GM21717 (cell line): ENCODE measurements at regions not wholly inside any gene's neighbourhood (a gene's known extent, or its start where the extent isn't known, plus 50 kb on each side); places are given as distances from the start of the nearest gene placed in this dataset.
"Not testable (repeated sequence)": the region's sequence is repeated elsewhere in the genome, so short reads cannot be mapped to it uniquely, and the experiment has no call there.

ENCODE experiments used
- ATAC-seq: cut with Tn5 transposase; IDR thresholded peaks from one replicate; pipeline ENCODE4 v1.9.1; 2021; ENCODE audit warnings: mild to moderate bottlenecking, moderate library complexity; ENCODE audit not compliant: unreplicated experiment

DNA sequence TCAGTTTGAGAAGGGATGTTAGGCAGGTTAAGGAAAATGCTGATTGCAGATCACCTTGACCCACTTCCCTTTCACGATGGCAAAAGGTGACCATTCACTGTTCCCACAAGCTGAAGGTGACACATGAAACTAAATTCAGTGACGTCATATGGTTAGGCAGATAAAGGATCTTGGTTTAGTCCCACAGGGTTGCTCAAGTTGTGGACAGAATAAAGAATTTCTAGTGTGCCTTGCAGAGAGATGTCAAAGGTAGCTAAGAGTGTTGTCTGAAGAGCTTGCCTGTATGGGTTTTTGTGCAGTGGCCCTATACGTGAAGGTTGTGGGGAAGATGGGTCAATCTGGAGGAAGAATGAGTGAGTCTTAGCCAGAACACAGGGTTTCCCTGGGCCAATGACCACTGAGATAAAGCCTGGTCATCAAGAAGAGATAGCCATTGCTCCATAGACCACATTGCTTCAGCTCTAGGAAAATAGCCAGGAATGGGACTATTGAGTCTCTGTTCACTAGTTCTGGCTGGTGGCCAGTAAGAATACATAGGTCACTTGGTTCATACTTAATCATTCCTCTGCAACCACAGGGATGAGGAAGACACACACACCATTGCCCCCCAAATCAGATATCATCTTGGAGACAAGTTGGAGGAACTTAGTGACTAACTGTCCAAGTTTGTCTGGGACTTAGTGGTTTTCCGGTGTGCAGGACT lies 148.5 kb upstream of the ATXN1 start:
- no peak for ATAC-seq

DNA sequence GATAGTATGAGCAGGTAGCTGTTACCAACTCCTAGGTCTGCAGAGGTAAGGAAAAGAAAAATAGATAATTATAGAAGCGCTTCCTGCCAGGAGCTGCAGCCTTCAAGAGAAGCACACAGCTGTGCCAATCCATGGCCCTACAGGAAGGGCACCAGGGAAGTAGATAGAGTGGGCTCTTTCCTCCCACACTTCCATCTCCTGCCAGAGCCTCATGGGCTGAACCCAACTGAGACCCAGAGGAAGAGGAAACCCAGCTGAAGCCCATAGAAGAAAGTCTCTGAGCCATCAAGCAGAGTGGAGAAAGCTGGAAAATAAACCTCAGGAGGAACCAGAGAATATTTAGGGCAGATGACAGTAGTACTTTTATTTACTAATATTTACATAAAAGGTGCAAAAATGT lies 146.7 kb upstream of the ATXN1 start:
- no peak for ATAC-seq

DNA sequence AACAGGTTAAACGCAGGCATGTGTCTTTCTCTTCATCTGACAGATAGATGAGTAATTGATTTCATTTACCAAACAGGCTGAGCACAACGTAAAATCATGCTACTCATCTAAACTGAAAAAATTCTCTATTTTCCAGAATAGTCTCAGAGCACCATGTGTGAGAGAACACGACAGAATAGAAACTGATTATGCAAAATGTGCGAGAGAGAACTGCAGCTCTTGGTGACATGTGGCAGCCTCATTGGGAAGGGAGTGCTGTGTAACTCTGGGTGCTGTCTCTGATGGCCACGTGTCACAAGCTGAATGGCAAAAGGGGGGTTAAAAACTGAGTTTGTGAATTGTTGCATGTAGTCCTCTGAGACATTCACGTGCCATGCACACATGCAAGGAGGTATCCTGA lies 143.7 kb upstream of the ATXN1 start:
- ATAC-seq, result no peak

DNA sequence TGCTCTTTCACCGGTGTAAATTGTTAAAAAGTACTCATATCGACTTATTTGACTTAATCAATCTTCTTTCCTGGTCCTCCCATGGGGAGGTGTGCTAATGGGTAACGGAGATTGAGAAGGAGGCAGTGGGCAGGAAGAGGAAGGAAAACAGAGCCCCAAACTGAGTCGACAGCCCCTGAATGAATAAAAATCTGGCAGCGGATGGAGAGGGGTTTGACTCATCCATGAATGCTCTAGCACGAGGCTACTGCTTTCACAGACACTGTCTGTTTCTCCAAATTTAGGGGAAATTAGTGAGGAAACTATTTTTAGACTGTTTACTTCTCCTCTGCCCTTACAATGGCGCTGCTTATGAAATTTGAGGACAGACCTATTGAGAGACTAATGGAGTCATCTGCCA lies 142.2 kb upstream of the ATXN1 start:
- ATAC-seq, result no peak

DNA sequence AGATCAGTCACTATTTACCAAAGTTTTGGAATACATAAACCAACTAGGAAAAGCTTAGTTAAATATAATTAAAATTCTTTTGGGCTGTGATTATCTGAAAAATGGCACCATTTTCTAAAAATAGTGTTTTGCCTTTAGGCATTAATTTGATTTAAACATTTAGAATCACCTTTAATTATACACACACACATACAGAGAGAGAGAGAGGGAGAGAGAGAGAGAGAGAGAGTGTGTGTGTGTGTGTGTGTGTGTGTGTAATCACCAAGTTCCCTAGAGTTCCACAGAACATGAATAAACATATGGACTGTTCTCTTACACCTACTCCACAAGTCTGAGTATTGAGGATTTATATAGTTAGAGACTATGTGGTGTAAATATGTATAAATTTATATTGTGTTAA lies 141.2 kb upstream of the ATXN1 start:
- no peak for ATAC-seq

DNA sequence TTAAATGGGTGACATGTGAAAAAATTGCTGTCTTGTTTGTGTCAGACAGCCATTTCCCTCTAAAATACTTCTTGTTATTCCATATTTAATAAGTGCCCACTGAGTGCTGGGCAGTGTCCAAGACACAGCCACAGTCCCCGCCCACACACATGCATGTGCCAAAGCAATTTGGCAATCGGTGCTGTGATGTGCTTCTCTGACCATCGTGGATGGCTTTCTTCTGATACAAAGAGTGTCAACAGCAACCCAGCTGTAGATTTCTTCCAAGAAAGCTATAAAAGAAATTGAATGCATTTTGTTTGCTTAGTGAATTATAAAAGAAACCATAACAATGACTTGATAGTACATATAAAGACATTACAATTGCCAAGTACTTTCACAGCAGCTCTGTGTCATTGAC lies 140.5 kb upstream of the ATXN1 start:
- no peak for ATAC-seq

DNA sequence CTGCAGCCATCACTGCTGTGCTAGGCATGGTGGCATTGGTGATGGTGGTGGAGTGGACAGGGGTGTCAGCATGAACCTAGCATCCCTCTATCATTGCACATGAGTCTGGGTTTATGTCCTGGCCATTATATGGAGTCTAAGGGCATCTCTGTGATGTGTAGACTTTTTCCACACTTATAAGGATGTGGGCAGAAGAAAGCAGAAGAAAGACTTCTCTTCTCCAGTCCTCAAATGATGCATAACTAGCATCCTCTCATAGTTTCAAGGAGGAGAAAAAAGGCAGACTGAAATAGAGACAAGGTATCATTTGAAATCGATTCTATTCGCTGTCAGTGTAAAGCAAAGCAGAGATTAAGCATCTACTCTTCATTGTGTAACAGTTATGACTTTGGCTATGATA lies 140.0 kb upstream of the ATXN1 start:
- no peak for ATAC-seq

DNA sequence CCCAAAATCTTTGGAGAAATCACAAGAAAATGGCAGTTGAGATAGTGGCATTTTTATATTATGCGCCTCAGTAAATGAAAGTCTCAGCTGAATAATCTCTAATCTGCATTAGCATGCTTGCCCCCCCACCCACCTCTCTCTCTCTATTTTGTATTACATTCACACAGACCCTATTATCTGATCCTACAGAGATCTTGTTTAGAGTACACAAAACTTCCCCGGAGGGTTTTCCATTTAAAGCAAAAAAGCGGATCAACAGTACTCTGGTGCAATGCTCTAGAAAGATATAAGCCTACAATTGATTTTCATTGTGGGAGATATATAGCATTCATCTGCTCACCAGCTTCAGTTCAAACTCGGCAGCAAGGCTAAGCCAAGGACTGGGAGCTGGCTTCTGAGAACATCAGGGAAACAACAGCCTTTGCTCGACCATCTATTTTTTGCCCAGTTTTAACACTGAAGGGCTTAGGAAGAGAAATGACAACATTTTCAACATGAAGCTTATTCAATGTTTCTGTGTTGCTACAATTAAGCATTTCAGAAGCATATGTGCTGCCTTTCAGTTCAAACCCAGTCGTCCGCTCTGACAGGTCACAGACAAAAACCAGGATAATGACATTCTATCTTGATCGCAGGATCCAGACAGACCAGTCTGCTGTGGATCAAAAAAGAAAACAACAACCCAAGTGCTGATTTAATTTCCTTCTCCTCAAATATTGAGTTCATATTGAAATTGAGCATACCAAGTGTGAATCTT lies 137.6 kb upstream of the ATXN1 start:
- no peak for ATAC-seq

DNA sequence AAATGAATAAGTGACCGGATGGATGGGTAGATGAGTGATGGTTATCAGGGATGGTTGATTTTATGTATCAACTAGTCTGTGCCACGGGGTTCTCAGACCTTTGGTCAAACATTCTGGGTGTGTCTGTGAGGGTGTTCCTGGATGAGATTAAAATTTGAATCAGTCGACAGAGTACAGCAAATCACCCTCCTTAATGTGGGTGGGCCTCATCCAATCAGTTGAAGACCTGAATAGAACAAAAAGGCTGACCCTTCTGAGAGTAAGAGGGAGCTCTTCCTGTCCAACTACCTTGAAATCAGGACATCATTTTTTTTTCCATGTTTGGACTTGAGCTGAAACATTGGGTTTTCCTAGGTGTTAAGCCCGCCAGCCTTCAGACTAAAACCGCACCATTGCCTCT lies 136.4 kb upstream of the ATXN1 start:
- ATAC-seq, result no peak

DNA sequence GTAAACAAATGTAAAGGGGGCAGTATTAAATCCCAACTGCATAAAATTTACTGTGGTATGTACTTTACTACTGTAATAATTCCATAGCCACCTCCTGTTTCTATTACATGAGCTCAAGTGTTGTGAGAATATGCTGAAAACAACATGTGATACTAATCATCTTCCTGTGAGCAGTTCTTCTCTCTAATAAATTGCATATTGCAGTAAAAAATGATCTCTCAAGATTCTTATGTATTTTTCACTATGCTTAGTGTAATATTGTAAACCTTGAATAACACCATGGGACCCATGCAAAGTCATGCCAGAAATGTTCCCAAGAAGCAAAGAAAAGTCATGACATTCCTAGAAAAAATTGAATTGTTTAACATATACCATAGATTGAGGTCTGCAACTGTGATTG lies 133.0 kb upstream of the ATXN1 start:
- no peak for ATAC-seq

DNA sequence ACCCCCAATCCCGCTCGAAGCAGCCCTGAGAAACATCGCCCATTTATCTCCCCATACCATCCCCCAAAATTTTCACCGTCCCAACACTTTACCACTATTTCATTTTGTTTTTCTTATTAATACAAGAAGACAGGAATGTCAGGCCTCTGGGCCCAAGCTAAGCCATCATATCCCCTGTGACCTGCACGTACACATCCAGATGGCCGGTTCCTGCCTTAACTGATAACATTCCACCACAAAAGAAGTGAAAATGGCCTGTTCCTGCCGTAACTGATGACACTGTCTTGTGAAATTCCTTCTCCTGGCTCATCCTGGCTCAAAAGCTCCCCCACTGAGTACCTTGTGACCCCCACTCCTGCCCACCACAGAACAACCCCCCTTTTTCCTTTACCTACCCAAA lies 129.8 kb upstream of the ATXN1 start:
- not testable (repeated sequence) for ATAC-seq

DNA sequence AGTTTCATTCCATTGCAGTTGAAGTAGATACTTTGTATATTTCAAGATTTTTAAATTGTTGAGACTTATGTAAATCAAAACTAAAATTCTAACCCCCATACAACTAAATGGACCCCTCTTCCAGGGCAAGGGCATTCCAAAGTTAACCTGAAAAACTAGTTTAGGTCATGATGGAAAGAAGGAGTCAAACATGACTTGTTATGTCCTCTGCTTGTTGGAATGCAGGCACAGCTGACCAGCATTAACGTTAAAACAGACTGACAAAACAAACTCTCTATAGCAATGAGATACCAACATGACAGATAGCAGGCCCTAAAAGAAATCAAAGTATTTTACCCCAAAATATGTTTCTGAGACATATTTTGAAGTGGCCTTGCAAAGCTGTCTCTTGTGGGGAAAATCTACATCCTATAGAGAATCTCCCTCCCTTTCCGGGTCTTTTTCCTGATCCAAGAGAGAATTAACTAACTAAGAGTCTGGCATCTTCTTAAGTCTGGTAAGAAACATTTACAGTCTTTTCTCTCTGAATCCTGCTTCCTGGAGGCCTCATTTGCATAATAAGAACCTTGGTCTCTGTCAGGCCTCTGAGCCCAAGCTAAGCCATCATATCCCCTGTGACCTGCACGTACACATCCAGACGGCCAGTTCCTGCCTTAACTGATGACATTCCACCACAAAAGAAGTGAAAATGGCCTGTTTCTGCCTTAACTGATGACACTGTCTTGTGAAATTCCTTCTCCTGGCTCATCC lies 124.3 kb upstream of the ATXN1 start:
- no peak for ATAC-seq

DNA sequence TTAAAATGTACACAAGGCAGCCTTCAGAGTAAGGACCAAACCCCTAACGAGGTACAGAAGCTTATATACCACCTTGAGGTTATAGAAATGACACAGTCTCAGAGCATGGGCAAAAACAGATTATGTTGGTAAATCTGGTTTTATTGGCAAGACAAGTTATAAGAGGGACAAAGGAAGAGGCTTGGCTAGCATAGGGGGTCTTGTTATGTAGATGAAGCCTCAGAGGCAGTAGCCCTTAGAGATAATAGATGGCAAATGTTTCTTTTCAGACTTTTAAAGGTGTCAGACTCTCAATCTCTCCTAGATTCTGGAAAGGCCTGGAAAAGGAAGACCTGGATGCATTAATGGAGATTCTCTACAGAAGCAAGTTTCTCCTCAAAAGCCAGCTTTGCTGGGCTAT lies 123.3 kb upstream of the ATXN1 start:
- no peak for ATAC-seq

DNA sequence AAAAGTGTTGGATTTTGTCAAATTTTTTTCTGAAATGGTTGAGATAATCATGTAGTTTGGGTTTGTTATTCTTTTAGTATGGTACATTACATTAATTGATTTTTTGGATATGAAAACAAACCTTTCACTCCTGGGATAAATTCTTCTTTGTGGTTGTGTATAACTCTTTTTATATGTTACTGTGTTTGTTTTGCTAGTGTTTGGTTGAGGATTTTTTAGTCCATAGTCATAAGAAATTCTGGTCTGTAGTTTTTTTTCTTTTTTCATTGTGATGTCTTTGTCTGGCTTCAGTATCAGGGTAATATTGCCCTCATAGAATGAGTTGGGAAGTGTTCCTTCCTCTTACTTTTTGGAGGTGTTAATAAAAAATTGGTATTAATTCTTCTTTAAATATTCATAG lies 122.2 kb upstream of the ATXN1 start:
- ATAC-seq, result no peak

DNA sequence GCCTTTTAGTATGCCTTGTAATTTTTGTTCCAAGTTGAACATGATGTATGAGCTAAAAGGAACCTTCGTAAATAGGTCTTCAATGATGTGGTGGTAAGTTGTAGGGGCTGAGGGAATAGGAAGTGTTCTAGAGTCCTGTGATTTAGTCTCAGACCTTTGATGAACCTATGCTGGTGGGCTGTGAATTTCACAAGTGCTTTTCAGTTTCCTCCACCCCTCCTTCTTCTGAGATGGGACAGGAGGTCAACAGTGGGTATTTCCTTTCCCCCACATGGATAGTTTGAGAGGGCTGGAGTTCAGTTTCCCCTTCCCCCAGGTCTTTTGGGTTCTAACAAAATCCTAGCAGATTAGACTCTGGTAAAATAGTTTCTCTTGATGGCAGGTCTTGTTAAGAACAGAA lies 121.0 kb upstream of the ATXN1 start:
- ATAC-seq, result no peak

DNA sequence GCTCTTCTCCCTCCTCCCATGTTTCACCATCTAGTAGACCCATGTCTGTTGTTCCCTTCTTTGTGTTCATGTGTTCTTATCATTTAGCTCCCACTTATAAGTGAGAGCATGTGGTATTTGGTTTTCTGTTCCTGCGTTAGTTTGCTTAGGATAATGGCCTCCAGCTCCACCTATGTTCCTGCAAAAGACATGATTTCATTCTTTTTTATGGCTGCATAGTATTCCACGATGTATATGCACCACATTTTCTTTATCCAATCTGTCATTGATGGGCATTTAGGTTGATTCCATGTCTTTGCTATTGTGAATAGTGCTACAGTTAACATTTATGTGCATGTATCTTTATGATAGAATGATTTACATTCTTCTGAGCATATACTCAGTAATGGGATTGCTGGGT lies 115.6 kb upstream of the ATXN1 start:
- ATAC-seq, result not testable (repeated sequence)

DNA sequence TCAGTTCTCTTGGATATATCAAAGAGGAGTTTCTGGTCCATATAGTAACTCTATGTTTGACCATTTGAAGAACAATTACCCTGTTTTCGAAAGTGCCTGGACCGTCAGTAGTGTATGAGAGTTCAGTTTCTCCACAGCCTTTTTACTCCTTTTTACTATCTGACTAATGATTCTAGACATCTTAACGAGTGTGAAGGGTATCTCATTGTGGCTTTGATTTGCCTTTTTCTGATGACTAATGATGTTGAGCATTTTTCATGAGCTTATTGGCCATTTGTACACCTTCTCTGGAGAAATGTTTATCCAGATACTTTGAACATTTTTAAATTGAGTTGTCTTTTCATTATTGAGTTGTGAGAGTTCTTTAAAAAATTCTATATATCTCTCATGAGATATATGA lies 114.9 kb upstream of the ATXN1 start:
- ATAC-seq, result no peak

DNA sequence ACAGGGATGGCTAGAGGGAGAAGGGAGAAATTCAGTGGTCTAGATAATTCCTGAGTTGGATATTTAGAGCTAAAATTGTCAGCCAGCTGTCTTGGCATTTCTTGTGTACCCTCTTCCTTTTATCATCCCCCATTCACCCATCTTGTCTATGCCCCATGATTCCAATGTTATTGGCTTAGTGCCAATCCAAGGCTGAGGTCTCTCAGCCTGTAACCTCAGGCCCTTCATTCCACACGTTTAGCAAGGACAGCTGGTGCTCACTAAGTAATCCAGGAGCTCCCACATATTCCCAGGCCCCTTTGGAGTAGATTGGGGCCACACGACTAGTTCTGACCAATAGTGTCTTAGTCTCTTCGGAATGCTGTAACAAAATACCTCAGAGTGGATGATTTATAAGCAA lies 112.4 kb upstream of the ATXN1 start:
- no peak for ATAC-seq

DNA sequence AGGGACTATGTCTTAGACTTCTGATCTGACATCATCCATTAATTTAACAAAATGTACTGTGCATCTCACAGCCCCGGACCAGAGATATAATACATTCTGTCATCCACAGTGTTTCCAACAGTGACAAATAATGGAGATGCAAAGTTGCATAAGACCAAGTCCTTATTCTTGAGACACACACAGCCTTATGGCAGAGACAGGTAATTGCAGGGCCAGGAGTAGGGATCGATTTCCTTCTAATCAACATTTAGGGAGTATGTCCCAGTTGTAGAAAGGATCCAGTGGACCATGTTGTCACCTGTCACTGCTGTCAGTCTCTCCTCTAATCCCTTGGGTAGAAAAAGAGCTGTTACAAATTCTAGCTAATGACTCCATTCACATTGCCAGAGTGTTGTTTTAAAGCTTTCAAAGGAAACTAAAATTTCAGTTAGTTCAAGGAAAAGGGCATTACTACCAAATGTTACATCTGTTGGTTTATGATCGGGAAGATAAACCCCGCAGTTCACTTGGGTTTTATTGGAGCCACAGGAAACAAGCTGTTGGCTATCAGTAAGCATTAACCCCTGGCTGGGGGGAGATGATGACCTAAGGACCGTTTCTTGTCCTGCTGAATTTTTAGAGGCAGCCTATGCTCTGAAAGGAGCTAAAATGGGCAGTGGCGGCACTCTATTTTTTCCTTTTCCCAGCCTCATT lies 111.4 kb upstream of the ATXN1 start:
- ATAC-seq, result no peak

DNA sequence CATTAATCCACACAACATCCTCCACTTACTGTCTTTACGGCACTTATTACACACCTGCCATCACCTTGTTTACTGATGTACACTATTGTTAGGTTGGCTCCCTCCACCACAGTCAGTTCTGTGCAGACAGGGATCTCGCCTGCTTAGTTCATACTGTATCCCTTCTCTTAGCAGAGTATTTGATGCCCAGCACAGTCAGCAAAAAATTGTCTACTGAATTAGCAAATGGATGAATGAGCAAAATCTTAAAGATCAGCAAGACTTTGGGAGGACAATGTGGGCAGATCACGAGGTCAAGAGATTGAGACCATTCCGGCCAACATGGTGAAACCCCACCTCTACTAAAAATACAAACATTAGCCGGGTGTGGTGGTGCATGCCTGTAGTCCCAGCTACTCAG lies 109.8 kb upstream of the ATXN1 start:
- no peak for ATAC-seq

DNA sequence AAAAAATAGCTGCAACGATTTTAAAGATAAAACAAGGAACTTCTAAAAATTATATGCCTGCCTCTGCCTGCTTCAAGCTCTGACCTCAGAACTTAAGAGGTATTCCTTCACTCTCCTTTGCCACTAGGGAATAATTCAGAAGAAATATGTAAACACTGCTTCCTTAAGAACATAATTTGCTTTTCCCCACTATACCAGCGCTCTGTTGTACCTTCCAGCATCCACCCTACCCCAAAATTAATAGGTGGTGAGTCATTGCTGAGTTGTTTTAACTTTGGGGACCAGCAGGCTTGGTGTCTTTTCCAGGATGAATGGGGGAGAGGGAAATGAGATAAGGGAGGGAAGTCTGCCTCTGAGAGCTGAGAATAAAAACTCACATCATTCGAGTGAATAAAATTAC lies 107.7 kb upstream of the ATXN1 start:
- no peak for ATAC-seq
